GM19395 (cell line): ENCODE measurements at regions not wholly inside any gene's neighbourhood (a gene's known extent, or its start where the extent isn't known, plus 50 kb on each side); places are given as distances from the start of the nearest gene placed in this dataset.
A peak's percentile ranks its signal among the peaks of the same experiment; 100 is the strongest.
"Not testable (repeated sequence)": the region's sequence is repeated elsewhere in the genome, so short reads cannot be mapped to it uniquely, and the experiment has no call there.

Experiments used
- ATAC-seq: cut with Tn5 transposase; IDR thresholded peaks from one replicate; pipeline ENCODE4 v1.9.1; 2021; ENCODE audit warnings: mild to moderate bottlenecking, moderate library complexity; ENCODE audit not compliant: unreplicated experiment

DNA sequence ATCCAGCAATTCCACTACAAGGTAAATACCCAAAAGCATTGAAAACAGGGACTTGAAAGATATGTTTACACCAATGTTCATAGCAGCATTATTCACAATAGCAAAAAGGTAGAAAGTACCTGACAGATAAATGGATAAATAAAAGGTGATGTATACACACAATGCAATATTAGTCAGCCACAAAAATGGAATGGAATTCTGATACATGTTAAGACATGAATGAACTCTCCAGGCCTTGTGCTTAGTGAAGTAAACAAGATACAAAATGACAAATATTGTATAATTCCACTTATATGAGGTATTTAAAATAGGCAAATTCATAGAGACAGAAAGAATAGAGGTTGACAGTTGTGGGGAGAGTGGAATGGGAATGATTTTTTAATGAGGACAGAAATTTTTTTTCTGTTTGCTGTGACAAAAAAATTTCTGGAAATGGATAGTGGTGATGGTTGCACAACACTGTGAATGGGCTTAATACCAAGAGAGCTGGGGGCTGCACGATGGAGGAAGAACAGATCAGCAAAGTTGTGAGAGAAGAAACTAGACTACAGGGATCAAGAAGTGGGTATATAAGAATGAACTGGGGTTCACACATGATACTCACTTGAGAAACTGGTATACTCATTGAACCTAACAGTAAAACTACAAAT is 137.2 kb downstream of the MZT1 start:
- ATAC-seq, result no peak

- ATAC-seq, result no peak
These were observed 140.9 kb downstream of the MZT1 start for GRCh38 chr13:72586518-72586917.

GRCh38 chr13:72585254-72585653 is 142.2 kb downstream of the MZT1 start:
- no peak for ATAC-seq

GRCh38 chr13:72571191-72571590 is 156.2 kb downstream of the MZT1 start:
- ATAC-seq, result no peak

GRCh38 chr13:72570019-72570418 is 157.4 kb downstream of the MZT1 start:
- ATAC-seq, result peak; percentile 80

- ATAC-seq, result no peak
These were observed 159.9 kb downstream of the MZT1 start for GRCh38 chr13:72567566-72567965.

GRCh38 chr13:72566526-72566925 is 160.9 kb downstream of the MZT1 start:
- ATAC-seq, result no peak

DNA sequence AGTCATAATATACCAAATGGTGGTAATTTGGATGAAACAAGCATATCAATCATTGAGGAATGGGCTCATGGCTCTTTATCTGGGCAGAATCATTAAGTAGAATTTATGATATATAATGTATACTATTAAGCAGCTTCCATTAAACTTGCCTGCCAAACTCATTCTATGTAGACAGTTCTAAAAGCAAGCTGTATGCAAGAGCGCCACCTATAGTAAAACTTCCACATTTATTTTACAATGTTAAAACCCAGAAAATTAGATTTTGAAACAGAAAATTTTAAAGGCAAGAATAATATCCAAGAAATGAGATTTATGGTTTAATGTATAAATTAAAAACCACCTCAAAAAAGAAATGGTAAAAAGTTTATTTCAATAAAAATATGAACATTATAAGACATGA is 161.5 kb downstream of the MZT1 start:
- no peak for ATAC-seq

DNA sequence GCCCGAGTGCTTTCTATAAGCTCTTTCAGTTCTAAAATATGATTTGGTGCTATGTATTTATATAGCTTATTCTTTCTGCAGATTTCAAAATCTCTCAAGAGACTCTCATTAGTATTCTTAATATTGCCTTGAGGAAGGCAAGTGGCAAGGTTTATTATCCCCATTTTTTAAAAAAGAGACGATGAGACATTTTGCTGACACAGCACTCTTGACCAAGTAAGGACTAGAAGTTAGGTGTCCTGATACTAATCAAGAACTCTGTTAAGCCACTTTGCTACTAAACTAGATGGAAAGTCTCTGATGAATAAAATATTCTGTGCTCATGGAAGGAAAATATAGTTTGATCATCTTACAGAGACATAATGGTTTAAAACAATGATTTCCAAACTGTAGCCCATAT is 164.7 kb downstream of the MZT1 start:
- ATAC-seq, result no peak

DNA sequence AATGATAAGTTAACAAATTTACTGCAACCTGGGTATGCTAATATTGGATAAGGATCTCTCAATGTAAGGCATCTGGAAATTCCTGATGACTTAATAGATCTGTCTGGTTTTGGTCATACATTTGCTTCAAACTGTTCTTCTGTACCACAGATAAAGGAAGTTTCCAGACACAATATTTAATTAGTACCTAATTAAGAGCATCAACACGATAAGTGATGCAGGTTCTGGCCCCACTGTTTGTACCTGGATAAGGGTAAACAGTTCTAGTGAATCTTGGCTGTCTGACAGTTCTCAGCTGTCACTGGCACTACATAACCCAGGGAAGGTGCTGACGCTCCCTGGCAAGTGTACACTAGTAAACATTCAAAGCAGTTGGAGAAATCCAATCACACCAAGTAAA is 165.6 kb downstream of the MZT1 start:
- no peak for ATAC-seq

DNA sequence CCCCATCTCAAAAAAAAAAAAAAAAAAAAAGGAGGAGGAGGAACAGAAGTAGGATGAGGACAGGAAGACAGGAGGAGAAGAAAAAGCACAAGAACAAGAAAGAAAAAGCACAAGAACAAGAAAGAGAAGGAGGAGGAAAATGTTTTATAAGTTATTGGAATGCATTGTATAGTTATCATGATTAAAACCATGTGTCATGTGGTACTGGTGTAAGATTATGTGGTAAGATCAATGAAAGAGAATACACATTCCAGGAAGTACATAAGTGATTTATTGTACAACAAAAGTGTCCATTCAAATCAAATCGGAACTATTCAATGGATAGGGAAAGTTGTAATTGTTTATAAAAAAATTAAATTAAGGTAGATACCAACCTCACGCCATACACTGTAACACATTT is 167.7 kb downstream of the MZT1 start:
- no peak for ATAC-seq

DNA sequence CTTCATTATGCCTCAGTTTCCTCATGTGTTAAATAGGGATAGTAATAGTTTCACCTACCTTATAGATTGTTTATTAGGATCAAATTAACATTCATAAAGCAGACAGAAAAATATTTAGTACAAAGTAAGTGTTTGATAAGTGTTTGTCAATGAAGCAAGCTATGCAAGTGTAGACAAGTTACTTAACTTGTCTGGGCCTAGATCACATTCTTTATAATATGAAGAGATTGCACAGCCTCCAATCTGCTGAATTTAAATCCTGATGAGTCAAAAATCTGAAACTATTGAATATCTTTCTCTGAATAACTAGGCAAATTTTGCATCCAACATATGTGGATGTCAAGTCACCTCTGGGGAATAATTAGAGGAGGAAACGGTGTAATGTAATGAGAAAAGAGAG is 170.5 kb downstream of the MZT1 start:
- ATAC-seq, result no peak

GRCh38 chr13:72555601-72556000 is 171.8 kb downstream of the MZT1 start:
- ATAC-seq, result no peak

GRCh38 chr13:72552731-72553130 is 174.7 kb downstream of the MZT1 start:
- no peak for ATAC-seq

GRCh38 chr13:72545895-72546294 is 181.5 kb downstream of the MZT1 start:
- not testable (repeated sequence) for ATAC-seq

- ATAC-seq, result no peak
These were observed 182.3 kb downstream of the MZT1 start for GRCh38 chr13:72545030-72545719.

GRCh38 chr13:72544042-72544441 is 183.4 kb downstream of the MZT1 start:
- no peak for ATAC-seq

DNA sequence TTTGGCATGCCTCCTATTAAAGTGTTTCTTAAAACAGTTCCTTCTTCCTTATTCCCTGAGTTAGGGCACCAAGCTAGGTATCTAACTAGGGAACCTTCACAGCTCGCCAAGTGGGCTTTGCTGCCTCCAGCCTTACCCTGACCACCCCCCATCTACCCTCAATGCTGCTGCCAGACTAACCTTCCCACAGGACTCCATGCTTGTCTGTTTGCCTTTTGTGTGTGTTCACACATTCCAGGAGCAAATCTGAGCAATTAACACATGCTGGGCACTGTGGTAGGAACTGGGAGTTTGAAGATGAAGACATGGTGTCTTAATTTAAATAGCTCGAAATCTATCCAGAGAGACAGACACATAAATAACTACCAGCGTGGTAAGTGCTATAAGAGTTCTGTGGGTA is 185.2 kb downstream of the MZT1 start:
- ATAC-seq, result no peak

DNA sequence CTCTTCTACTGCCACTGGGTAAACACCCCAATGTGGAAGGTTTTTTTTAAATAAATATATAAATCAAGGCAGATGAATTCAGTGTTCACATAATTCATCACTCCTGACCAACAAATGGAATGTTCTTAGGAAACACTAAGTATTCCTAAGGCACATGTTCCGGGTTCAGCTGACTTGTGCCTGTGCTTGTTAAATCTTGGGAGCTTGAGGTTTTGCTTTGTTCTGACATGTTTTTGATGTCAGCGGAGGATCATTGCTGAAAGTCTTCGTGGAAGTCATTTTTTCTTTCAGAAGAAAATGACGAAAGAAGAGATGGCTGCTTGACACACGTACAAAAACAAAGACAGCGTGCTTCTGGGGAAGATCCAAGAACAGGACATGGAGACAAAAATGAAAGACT is 185.8 kb downstream of the MZT1 start:
- no peak for ATAC-seq

GRCh38 chr13:72540881-72541280 is 186.5 kb downstream of the MZT1 start:
- no peak for ATAC-seq

DNA sequence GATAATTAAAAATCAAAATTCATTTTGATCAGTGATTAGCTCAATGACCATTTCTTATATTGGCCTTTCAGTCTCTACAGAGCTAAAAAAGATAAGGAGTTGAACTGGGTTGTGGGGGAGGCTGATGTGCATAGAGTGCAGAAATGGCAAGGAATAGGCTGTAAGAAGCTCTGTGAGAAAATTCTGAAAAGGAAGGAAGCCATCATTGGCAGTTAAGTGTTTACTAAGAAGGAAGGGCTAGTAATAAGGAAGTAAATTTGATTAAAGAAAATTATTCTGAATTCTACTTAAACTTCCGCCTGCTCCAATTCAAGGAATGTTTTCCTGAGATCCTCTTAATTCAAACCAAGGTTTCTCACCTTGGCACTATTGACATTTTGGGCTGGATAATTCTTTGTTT is 187.5 kb downstream of the MZT1 start:
- no peak for ATAC-seq

- no peak for ATAC-seq
These were observed 189.6 kb downstream of the MZT1 start for GRCh38 chr13:72537782-72538181.

- ATAC-seq, result no peak
These were observed 190.0 kb downstream of the MZT1 start for GRCh38 chr13:72537395-72537780.
